HUES48 (cell line): ENCODE measurements at regions not wholly inside any gene's neighbourhood (a gene's known extent, or its start where the extent isn't known, plus 50 kb on each side); places are given as distances from the start of the nearest gene placed in this dataset.

Experiments used
- H3K27ac ChIP-seq: one replicate; pipeline ENCODE4 v1.7.0; 2013; ENCODE audit warnings: low read depth, low read length, inconsistent platforms
- H3K27me3 ChIP-seq: 2 replicates; pipeline ENCODE4 v1.6.1; 2013; ENCODE audit warnings: mild to moderate bottlenecking, low read length; ENCODE audit not compliant: control insufficient read depth, insufficient read depth
- H3K36me3 ChIP-seq: 2 replicates; pipeline ENCODE4 v1.6.1; 2013; ENCODE audit warnings: low read length; ENCODE audit not compliant: control insufficient read depth, insufficient read depth
- H3K4me1 ChIP-seq: 2 replicates; pipeline ENCODE4 v1.6.1; 2013; ENCODE audit warnings: mild to moderate bottlenecking, low read length; ENCODE audit not compliant: control insufficient read depth, insufficient read depth
- H3K4me3 ChIP-seq: 2 replicates; pipeline ENCODE4 v1.5.1; 2013; ENCODE audit warnings: mild to moderate bottlenecking, low read depth, low read length
- H3K9ac ChIP-seq: 2 replicates; pipeline ENCODE4 v1.6.1; 2013; ENCODE audit warnings: mild to moderate bottlenecking, low read depth, low read length, moderate library complexity
- H3K9me3 ChIP-seq: 2 replicates; pipeline ENCODE4 v1.6.1; 2013; ENCODE audit warnings: low read length; ENCODE audit not compliant: control insufficient read depth, insufficient read depth

DNA sequence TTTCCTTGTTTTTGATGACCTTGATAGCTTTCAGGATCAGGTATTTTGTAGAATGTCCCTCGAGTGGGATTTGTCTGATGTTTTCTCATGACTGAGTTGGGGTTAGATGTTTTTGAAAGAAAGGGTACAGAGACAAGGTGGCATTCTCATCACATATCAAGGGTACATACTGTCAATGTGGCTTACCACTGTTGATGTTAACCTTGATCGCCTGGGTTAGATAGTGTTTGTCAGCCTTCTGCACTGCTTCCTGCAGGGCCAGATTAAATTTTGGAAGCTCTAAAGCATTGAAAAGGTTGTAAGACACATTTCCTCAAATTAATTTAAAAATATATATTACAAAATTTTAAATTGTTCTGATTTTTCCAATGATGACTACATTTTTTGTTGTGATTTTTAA is 287.4 kb upstream of the ACTBL2 start:
- Histone ChIP-seq H3K27ac (no peak overlapping the region), H3K27me3 (no peaks in the 10 kb centered on the region), H3K36me3 (no peaks in the 10 kb centered on the region), H3K9ac (no peak overlapping the region), H3K4me1 (peaks cover 3% of the 10 kb centered on the region; the same call in 1 of the 2 replicates), H3K9me3 (no peaks in the 10 kb centered on the region), H3K4me3 (no peak overlapping the region)

DNA sequence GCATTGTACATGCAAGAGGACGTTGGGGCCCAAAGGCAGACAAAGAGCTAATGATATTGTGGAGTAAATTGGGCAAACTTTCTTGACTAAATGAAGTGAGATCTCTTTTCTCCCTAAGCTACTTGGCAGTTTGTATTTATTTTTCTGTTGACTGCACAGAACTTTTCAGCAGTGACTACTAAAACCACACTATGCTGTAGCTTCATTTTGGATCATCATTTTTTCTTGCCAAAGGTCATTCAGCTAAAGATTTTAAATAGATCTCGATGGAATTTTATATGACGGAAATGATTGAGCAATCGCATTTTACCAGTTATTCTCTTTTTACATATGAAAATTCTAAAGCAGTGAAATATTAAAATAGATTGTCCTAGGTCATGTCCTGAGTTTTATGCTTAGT is 286.1 kb upstream of the ACTBL2 start:
- H3K9ac ChIP-seq, result no peak overlapping the region

DNA sequence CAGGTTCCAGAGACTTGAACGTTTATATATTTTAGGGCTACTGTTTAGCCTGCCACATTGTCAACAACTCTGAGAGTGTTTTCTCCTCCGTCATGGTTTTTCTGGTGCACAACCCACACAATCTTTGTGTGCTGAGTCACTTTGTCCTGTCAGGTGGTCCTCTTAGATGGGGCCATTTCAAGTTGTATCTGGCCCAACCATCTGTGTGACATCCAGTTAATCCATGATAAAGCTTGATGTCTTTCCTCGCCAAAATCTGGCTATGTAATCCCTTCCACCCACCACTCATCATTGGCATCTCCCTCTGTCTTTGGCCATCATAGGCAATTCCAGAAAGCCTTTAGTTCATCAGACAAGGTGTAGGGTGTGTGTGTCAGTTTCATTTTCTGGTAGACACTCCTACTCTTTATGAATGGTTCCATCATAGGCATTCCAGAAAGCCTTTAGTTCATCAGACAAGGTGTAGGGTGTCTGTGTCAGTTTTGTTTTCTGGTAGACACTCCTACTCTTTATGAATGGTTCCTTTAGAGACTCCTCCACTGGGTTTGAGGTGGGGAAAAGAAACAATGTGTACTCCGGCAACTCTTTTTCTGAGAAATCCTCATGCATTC is 282.0 kb upstream of the ACTBL2 start:
- H3K27ac ChIP-seq, result no peak overlapping the region

More for the DNA sequence above, 286.1 kb upstream of the ACTBL2 start:
- Histone ChIP-seq H3K27ac (no peak overlapping the region), H3K4me1 (peaks cover 3% of the 10 kb centered on the region; the same call in 1 of the 2 replicates), H3K9me3 (no peaks in the 10 kb centered on the region), H3K27me3 (no peaks in the 10 kb centered on the region), H3K4me3 (no peak overlapping the region), H3K36me3 (no peaks in the 10 kb centered on the region)

DNA sequence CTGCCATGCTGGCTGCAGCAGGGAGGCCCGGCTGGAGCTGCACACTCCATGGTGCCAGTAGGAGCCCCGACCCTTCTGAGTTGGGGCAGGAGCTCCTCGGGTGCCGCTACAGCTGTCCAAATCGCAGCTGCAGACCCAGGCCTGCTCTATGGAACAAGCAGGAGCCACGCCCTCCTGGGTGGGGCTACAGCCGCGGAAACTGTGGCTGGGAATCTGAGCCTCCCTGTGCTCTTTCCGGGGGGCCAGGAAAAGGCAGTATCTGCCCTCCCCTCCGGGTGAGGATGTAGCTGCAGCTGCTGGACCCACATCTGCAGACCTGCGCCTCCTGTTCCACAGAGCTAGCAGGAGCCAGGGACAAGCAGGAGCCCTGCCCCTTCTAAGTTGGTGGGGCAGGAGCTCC is 278.9 kb upstream of the ACTBL2 start:
- Histone ChIP-seq H3K4me1 (peaks cover 3% of the 10 kb centered on the region; the same call in 1 of the 2 replicates), H3K27me3 (no peaks in the 10 kb centered on the region), H3K9ac (no peak overlapping the region), H3K36me3 (no peaks in the 10 kb centered on the region), H3K27ac (no peak overlapping the region), H3K9me3 (no peaks in the 10 kb centered on the region), H3K4me3 (no peak overlapping the region)

More for the DNA sequence above, 282.0 kb upstream of the ACTBL2 start:
- Histone ChIP-seq H3K4me1 (peaks cover 3% of the 10 kb centered on the region; the same call in 1 of the 2 replicates), H3K36me3 (no peaks in the 10 kb centered on the region), H3K9me3 (no peaks in the 10 kb centered on the region), H3K4me3 (no peak overlapping the region), H3K27me3 (no peaks in the 10 kb centered on the region), H3K9ac (no peak overlapping the region)

DNA sequence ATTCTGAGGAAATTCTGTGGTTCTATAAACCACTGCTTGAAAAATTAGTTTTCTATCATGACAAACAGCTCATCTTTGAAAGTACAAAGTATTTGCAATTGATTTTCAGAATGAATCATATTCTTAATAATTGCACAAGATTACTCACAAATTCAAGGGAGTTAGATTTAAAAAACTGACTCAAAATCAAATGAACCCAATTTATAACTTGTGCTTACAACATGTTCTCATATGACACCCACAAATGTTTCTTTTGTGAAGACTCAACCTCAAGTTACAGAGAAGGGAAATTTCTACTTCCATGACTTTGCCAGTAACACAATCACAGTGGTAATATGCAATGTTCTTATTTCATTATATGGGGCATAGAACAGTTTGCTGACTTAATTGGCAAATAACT is 272.0 kb upstream of the ACTBL2 start:
- no peaks in the 10 kb centered on the region for H3K4me1 ChIP-seq
- H3K27ac ChIP-seq, result no peak overlapping the region
- no peak overlapping the region for H3K9ac ChIP-seq
- no peak overlapping the region for H3K4me3 ChIP-seq
- H3K27me3 ChIP-seq, result no peaks in the 10 kb centered on the region
- no peaks in the 10 kb centered on the region for H3K9me3 ChIP-seq
- H3K36me3 ChIP-seq, result no peaks in the 10 kb centered on the region

DNA sequence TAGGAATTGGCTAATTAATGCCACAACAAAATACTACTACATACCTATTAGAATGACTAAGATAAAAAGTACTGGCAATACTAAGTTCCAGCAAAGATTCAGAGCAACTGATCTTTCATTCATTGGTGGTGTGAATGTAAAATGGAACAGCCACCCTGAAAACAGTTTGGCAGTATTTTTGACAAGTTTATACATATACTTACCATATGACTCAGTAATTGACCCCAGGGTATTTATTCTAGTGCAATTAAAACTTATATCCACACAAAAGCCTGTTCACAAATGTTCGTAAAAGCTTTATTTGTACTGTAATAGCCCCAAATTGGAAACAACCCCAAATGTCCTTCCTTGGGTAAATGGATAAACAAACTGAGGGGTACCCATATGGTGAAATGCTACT is 270.8 kb upstream of the ACTBL2 start:
- Histone ChIP-seq H3K9ac (no peak overlapping the region), H3K9me3 (no peaks in the 10 kb centered on the region), H3K27me3 (no peaks in the 10 kb centered on the region), H3K27ac (no peak overlapping the region), H3K4me1 (no peaks in the 10 kb centered on the region), H3K4me3 (no peak overlapping the region), H3K36me3 (no peaks in the 10 kb centered on the region)

DNA sequence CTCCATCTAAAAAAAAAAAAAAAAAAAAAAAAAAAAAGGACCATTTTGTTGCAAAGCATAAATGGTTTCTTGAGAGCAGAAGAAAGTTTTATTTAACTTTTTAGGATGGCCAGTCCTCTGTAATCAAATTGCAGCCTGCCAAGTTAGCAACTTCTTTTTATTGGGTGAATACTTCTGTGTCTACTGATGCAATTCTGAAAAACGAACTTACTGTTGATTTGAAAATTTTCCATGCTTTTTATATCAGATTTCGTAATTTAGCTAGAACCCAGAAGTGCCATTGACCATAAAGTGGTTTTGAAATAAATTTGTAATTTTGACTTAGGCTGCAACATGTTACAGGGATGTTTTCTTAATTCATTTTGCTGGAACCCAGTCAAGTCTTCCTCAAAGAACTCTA is 269.1 kb upstream of the ACTBL2 start:
- H3K27ac ChIP-seq, result no peak overlapping the region
- no peaks in the 10 kb centered on the region for H3K27me3 ChIP-seq
- no peaks in the 10 kb centered on the region for H3K36me3 ChIP-seq
- no peak overlapping the region for H3K4me3 ChIP-seq
- H3K9me3 ChIP-seq, result no peaks in the 10 kb centered on the region
- no peaks in the 10 kb centered on the region for H3K4me1 ChIP-seq
- no peak overlapping the region for H3K9ac ChIP-seq

DNA sequence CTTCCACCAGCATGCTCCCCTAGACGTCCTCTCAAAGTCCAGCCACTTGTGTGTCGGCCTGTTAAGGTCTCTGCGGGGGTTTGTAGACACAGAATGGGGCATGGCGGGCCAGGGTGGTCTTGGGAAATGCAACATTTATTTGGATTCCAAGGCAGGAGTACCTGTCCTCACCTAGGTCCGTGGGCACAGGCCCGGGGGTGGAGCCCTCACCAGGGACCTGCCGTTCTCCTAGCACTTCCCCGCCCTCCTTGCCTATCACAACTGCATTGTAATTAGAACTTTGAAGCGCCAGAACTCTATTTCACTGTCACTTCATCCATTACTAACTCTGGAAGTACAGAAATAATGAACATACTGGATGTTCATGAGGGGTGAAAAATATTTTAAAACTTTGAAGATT is 268.3 kb upstream of the ACTBL2 start:
- Histone ChIP-seq H3K4me1 (no peaks in the 10 kb centered on the region), H3K27me3 (no peaks in the 10 kb centered on the region), H3K4me3 (no peak overlapping the region), H3K36me3 (no peaks in the 10 kb centered on the region), H3K9me3 (no peaks in the 10 kb centered on the region), H3K27ac (no peak overlapping the region), H3K9ac (no peak overlapping the region)

DNA sequence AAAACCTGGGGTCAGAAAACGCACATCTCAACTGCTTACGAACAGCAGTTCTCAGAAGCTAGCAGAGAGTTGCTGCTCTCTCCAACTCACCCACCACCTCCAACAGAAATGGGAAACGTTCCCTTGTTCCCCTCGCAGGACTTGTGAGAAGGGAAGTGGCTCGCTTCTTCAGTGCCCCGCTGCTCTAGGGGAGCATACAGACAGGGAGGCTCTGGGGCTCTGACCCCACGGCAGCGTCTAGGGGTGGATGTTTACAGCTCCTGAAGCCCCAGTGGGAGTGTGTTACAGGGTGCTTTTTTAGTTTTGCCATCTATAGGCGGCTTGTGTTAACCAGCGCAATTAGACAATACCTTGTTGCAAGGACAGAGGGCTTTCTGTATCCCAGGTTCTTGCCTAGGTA is 267.7 kb upstream of the ACTBL2 start:
- Histone ChIP-seq H3K27ac (no peak overlapping the region), H3K4me3 (no peak overlapping the region), H3K27me3 (no peaks in the 10 kb centered on the region), H3K4me1 (no peaks in the 10 kb centered on the region), H3K9me3 (no peaks in the 10 kb centered on the region), H3K36me3 (no peaks in the 10 kb centered on the region), H3K9ac (no peak overlapping the region)

DNA sequence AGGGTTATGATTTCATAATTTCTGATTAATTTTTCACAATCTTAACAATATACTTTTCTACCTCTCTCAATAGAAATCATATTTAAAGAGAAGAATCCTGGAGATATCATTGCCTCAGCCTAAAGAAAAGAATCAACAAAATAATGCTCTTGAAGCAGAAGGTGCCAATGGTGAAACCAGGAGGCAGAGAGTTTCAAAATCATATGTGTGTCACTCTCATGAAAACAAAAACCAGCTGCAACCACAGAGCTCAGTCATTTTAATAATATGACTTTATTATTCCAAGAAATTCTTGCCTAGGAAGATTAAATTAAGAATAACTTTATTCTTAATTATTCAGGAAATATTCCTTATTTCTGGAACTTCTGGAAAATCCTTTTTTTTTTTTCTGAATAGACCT is 266.8 kb upstream of the ACTBL2 start:
- Histone ChIP-seq H3K9me3 (no peaks in the 10 kb centered on the region), H3K27me3 (no peaks in the 10 kb centered on the region), H3K9ac (no peak overlapping the region), H3K4me3 (no peak overlapping the region), H3K36me3 (no peaks in the 10 kb centered on the region), H3K27ac (no peak overlapping the region), H3K4me1 (no peaks in the 10 kb centered on the region)

DNA sequence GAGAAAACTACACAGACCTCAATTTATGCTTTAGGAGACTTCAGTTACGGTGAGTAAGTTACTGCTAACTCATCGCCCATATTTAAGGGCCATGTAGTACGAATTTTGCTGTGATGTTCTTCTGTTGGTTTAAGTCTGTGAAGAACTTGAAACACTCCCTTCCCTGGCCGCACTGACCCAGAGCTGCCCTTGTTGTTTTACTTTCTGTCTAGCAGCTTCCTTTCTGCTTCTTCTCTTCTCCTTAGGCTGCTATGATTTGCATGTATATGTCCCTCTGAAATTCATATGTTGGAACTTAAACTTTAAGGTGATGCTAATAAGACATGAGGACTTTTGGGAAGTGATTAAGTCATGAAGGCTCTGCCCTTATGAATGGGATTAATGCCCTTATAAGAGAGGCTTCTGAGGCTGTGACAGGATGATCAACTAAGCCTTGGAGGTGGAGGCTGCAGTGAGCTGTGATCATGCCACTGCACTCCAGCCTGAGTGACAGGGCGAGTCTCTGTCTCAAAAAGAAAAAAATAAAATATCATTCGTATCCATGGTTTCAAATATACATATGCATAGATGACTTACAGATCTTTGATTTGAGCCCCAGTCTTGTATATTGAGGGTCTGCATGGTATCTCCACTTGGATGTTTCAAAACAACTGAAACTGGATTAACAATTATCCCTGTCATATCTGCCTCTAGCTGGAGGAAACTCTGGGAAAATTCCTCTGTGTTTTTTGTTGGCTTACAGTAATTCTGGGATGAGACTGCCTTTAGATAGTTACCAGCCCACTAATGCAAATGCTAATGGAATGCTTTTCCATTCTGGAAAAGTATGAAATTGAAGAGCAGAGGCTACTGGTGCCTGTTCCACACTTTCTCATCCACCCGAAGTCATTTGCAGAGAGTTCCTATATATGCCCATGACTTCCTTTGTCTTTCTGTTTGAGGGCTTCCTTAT is 263.4 kb upstream of the ACTBL2 start:
- no peaks in the 10 kb centered on the region for H3K36me3 ChIP-seq
- no peak overlapping the region for H3K9ac ChIP-seq
- H3K27me3 ChIP-seq, result no peaks in the 10 kb centered on the region

More for the DNA sequence above, 263.4 kb upstream of the ACTBL2 start:
- Histone ChIP-seq H3K4me1 (no peaks in the 10 kb centered on the region), H3K9me3 (no peaks in the 10 kb centered on the region), H3K4me3 (no peak overlapping the region), H3K27ac (no peak overlapping the region)
